Inferior parietal cortex (tissue), 1 donor: ENCODE measurements at regions not wholly inside any gene's neighbourhood (a gene's known extent, or its start where the extent isn't known, plus 50 kb on each side); places are given as distances from the start of the nearest gene placed in this dataset.
"Not testable (repeated sequence)": the region's sequence is repeated elsewhere in the genome, so short reads cannot be mapped to it uniquely, and the experiment has no call there.

ENCODE experiments used
- DNase-seq: peaks from one replicate; pipeline ENCODE4 v3.0.0-alpha.2; 2016; ENCODE audit errors: extremely low spot score

- DNase-seq: no peak
These were observed 188.5 kb downstream of the PWWP3B start for GRCh38 chrX:106356580-106356979.

DNA sequence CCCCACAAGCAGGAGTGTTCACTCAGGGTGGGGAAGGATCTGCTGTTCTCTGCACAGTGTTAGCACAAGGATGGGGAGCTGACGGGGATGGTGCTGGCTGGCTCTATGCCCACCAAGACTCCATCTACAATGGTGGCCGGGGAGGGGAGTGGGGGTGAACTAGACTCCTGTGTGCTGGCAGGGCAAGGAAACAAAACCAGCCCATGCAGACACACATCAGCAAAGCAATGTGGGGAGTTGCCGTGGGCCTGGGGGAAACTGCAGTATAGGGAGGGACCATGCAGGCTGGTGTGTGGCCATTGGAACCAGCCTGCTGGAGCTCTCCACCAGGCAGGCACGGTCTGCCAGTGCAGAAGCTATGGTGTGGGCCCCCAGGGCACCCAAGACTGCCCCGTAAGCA, 195.1 kb downstream of the PWWP3B start:
- no peak for DNase-seq

DNA sequence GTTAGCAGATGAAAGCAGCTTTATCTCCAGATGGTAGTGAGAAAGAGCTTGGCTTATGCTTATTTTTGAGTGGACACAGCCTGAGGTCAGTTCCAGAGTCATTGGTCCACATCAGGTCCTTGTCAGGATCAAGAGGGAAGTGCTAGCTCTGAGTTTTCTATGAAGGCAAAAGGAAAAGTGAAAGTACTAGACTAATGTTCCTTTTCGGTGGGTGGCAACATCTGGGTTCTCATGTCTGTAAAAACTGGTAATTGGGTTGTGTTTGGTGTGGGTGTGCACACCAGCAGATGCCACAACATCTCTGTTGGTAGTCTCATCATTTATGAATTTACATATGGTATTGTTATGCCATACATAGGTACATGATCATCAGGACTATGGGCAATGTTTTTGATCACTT, 210.5 kb downstream of the PWWP3B start:
- no peak for DNase-seq

- DNase-seq: no peak
These were observed 220.4 kb upstream of the RADX start for GRCh38 chrX:106391284-106391911.

- no peak for DNase-seq
These were observed 219.4 kb upstream of the RADX start for GRCh38 chrX:106392346-106392745.

DNA sequence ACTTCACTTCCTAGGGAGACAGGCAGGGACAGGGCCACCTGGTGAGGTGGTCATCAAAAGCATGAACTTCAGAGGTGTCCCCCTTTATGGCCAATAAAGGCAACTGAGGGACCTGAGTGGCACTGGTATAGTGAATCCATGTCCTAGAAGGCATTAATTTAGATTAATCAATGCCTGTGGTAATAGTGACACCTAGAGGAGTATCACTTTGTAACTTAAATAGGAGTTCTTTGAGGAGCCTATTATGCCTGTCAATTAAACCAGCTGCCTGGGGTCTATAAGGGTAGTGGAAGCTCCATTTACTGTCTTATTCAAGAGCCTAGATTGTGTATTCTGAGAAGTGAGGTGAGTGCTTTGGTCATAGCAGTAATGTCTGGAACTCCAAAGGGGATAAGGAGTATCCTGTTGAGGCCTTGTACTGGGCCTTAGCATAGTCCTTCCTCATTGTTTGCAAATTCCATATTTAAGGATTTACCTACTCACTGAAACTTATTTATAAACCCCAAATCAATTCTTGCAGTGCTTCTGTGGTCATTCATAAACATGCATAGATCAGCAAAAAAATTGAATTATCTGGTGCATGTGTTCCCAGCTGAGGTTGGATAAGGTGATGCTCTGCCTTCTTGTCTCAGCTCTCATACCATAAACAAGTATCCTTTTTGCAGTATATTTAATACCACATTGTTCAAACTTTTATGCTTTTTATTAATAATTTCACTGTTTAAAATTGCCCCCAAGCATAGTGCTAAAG, 213.8 kb upstream of the RADX start:
- no peak for DNase-seq

GRCh38 chrX:106401965-106402559, 209.7 kb upstream of the RADX start:
- DNase-seq: no peak

DNA sequence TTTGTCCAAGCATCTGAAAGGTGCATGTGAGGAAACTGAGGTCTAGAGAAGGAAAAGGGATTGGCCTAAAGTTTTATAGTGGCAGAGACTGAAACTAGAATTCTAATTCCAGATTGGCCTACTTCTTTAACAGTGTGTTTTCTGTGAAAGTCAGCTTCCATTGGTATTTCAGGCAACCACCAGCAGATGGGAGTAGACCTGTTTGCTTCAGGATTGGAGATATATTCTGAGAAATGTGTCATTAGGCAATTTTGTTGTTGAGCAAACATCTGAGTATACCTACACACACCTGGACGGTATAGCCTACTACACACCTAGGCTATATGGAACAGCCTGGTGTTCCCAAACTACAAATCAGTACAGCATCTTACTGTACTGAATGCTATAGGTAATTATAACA, 207.3 kb upstream of the RADX start:
- no peak for DNase-seq

DNA sequence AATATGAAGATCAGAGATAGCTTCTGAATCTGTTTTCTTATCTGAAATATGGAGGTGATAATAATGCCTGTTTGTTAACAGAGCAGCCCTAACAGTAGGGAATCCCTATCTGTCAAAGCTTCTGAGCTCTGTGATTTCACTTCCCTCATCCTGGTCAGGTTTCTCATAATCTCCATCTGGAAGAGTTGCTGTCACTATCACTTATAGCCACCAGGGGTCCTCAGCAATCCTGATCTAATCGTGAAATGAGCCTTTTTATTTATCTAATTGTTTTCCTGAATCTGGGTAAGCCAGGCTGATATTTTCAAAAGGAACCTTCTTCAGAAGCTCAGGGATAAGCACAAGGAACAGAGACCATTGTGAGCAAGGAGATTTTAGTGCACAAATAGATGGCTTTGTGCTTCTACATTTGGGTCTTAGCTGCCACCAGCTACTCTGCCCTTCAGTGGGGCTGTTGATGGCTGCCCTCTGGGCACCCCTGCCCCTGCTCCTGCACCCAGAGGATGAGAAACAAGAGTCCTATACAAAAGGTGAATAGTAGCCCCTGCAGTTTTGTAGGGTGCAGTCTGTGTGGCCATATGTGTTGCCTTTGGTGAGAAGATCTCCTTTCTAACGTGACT, 196.4 kb upstream of the RADX start:
- DNase-seq: peak; percentile 40

GRCh38 chrX:106436691-106437090, 175.1 kb upstream of the RADX start:
- DNase-seq: no peak

- DNase-seq: no peak
These were observed 174.4 kb upstream of the RADX start for GRCh38 chrX:106437407-106437806.

- DNase-seq: no peak
These were observed 161.4 kb upstream of the RADX start for GRCh38 chrX:106450405-106450804.

- DNase-seq: no peak
These were observed 159.8 kb upstream of the RADX start for GRCh38 chrX:106451933-106452332.

DNA sequence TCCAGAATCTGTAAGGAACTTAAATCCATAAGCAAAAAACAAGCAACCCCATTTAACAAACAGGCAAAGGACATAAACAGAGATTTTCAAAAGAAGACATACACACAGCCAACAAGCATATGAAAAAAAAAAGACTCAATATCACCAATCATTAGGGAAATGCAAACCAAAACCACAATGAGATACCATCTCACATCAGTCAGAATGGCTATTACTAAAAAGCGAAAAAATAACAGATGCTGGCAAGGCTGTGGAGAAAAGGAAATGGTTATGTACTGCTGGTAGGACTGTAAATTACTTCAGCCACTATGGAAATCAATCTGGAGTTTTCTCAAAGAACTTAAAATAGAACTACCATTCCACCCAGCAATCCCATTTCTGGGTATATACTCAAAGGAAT, 156.8 kb upstream of the RADX start:
- DNase-seq: no peak

DNA sequence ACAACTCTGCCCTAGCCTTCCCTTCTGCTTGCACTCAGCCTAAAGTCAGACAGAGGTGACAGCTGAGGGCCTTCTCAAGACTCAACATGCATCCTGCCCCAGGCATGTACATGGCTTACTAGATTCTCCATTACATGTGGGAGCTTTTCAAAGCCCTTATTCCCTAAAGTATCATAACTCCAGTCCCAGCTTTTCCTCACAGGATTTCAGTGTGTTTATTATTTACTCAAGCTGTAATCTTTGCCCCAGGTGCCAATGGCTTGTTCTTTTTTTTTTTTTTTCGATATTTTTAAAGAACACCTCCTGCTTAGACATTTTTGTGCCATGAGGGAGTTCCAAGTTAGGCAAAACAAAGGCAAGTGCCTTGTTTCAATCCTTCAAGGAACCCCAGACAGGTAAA, 154.0 kb upstream of the RADX start:
- no peak for DNase-seq

- no peak for DNase-seq
These were observed 144.4 kb upstream of the RADX start for GRCh38 chrX:106467422-106467821.

- DNase-seq: no peak
These were observed 143.8 kb upstream of the RADX start for GRCh38 chrX:106467943-106468342.

DNA sequence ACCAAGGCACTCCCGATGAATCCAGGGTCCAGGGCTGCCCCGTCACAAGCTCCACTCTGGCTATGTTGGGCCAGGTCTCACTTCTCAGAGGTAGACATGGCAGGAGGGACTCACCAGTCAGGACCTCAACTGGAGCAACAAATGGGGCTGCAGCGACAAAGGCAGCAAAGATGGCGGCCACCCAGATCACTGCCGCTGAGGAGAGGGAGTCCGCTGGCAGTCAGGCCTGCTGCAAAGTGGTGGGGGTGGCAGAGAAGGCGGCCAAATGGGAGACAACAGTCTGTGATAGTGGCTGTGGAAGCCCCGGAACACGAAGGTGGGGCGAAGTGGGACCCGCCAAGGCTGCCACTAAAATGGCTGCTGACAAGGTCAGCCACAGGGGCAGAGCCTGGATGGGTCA, 143.3 kb upstream of the RADX start:
- no peak for DNase-seq

GRCh38 chrX:106479920-106480319, 131.9 kb upstream of the RADX start:
- DNase-seq: no peak

- DNase-seq: peak; percentile 89
These were observed 130.4 kb upstream of the RADX start for GRCh38 chrX:106481341-106481740.

DNA sequence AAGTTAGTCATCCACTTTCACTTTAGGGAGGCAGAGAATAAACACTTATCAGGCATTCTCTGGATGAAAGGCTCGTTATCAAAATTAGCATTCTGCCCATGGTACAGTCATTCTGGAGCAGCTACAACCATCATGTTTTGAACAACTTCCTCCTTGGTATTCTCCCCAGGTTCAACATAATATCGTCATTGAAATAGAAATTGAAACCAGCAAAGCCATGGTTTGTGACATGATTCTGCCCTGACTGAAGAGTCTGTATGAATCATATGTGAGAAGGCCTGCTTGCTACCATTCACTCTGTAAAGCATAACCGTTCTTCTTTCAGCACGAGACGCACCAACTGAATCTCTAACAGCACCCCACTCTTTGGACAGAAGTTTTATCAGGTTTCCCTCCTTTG, 127.5 kb upstream of the RADX start:
- DNase-seq: no peak

- not testable (repeated sequence) for DNase-seq
These were observed 118.5 kb upstream of the RADX start for GRCh38 chrX:106493210-106493816.
